Gastrocnemius medialis (tissue), 4 donors: ENCODE measurements at regions not wholly inside any gene's neighbourhood (a gene's known extent, or its start where the extent isn't known, plus 50 kb on each side); places are given as distances from the start of the nearest gene placed in this dataset.

Experiments
- ATAC-seq, 2 donors: fragments of 150-250 bp; one replicate each; pipeline ENCODE4 v1.9.1; 2016
- DNase-seq, 2 donors: peaks; one replicate each; pipeline ENCODE4 v3.0.0-alpha.2; 2019
- H3K27ac ChIP-seq, 4 donors: fragments of 200-600 bp; sonication (generic); 1 replicate in 1 of 4; 2 replicates in 3 of 4; pipeline ENCODE4 v1.5.1; 2016 to 2018; ENCODE audit warnings: mild to moderate bottlenecking in 2 of 4, moderate library complexity in 1 of 4
- H3K27me3 ChIP-seq, 3 donors: fragments of 200-600 bp; sonication (generic) in 2 of 3; 1 replicate in 1 of 3; 2 replicates in 2 of 3; pipeline versions ENCODE4 v1.5.1 to v1.6.0; 2016 to 2019; ENCODE audit warnings: mild to moderate bottlenecking in 1 of 3, moderate library complexity in 1 of 3
- H3K36me3 ChIP-seq, 2 donors: fragments of 200-600 bp; sonication (generic) in 1 of 2; one replicate each; pipeline ENCODE4 v1.5.1; 2017 to 2018
- H3K4me1 ChIP-seq, 2 donors: fragments of 200-600 bp; sonication (generic) in 1 of 2; one replicate each; pipeline ENCODE4 v1.5.1; 2016 to 2017; ENCODE audit warnings: mild to moderate bottlenecking in 2 of 2
- H3K4me3 ChIP-seq, 4 donors: fragments of 200-600 bp; sonication (generic) in 3 of 4; 1 replicate in 1 of 4; 2 replicates in 3 of 4; pipeline ENCODE4 v1.5.1; 2016 to 2019; ENCODE audit warnings: mild to moderate bottlenecking in 2 of 4
- H3K9me3 ChIP-seq, 3 donors: fragments of 200-600 bp; sonication (generic) in 2 of 3; 1 replicate in 1 of 3; 2 replicates in 2 of 3; pipeline ENCODE4 v1.5.1; 2016 to 2019
- CTCF ChIP-seq, 5 experiments: fragments of 450-650 bp in 3 of 5; fragments of 200-600 bp in 2 of 5; sonication (generic) in 2 of 5; IDR thresholded peaks in 4 of 5; conservative IDR thresholded peaks in 1 of 5; 1 replicate in 4 of 5; 2 replicates in 1 of 5; pipeline ENCODE4 v1.5.1; 2016 to 2019; ENCODE audit warnings: antibody characterized with exemption in 5 of 5, mild to moderate bottlenecking in 3 of 5, moderate library complexity in 3 of 5
- POLR2A ChIP-seq, 2 donors: fragments of 450-650 bp; IDR thresholded peaks; one replicate each; pipeline ENCODE4 v1.6.1; 2017; ENCODE audit warnings: antibody characterized with exemption in 2 of 2, mild to moderate bottlenecking in 2 of 2, moderate library complexity in 2 of 2
- in situ Hi-C, 4 donors: fragments of 200-750 bp; cut with MboI; loops; one replicate each; pipeline versions ENCODE4 v1.15.0 to v1.8.0; 2017; ENCODE audit warnings: low sequenced_read_pairs in 4 of 4
- intact Hi-C: fragments of 100-400 bp; cut with DNase I; formaldehyde crosslinking; loops from one replicate; pipeline ENCODE4 v1.15.1; 2023; ENCODE audit warnings: low total_unique reads

GRCh38 chr2:207221731-207222130, 56.0 kb upstream of the KLF7 start:
- Histone ChIP-seq H3K4me1 (peaks cover 2 to 13% of the 10 kb centered on the region in 2 donors), H3K36me3 (no peaks in the 10 kb centered on the region), H3K9me3 (no peaks in the 10 kb centered on the region), H3K4me3 (no peak overlapping the region), H3K27ac (no peak overlapping the region), H3K27me3 (no peaks in the 10 kb centered on the region)
- intact Hi-C loops (no loop called here), in situ Hi-C loops (no loop called here)
- ATAC-seq (no peak), DNase-seq (no peak)
- TF ChIP-seq POLR2A (IDR thresholded peaks at IDR 0.05) (no peak), CTCF (IDR thresholded peaks at IDR 0.05 in 4 of 5, conservative IDR thresholded peaks at IDR 0.05 in 1 of 5) (no peak)

- DNase-seq (no peak), ATAC-seq (no peak)
- TF ChIP-seq CTCF (IDR thresholded peaks at IDR 0.05 in 4 of 5, conservative IDR thresholded peaks at IDR 0.05 in 1 of 5) = no peak
- TF ChIP-seq POLR2A (IDR thresholded peaks at IDR 0.05) = no peak
- H3K27me3 ChIP-seq = no peaks in the 10 kb centered on the region
- intact Hi-C loops = no loop called here
- in situ Hi-C loops = no loop called here
- H3K27ac ChIP-seq = no peak overlapping the region
- no peaks in the 10 kb centered on the region for H3K9me3 ChIP-seq
- H3K4me1 ChIP-seq = peaks cover 15 to 25% of the 10 kb centered on the region in 2 donors
- no peak overlapping the region for H3K4me3 ChIP-seq
- no peaks in the 10 kb centered on the region for H3K36me3 ChIP-seq
These were observed 57.3 kb upstream of the KLF7 start for GRCh38 chr2:207223051-207223450.

- Histone ChIP-seq H3K36me3 (no peaks in the 10 kb centered on the region), H3K4me3 (no peak overlapping the region), H3K9me3 (no peaks in the 10 kb centered on the region), H3K27me3 (no peaks in the 10 kb centered on the region), H3K27ac (no peak overlapping the region), H3K4me1 (peaks cover 18 to 28% of the 10 kb centered on the region in 2 donors)
- no peak for DNase-seq
- intact Hi-C loops = no loop called here
- in situ Hi-C loops = no loop called here
- ATAC-seq = no peak
- TF ChIP-seq POLR2A (IDR thresholded peaks at IDR 0.05) (no peak), CTCF (IDR thresholded peaks at IDR 0.05 in 4 of 5, conservative IDR thresholded peaks at IDR 0.05 in 1 of 5) (no peak)
These were observed 58.6 kb upstream of the KLF7 start for GRCh38 chr2:207224381-207224780.

GRCh38 chr2:207224791-207225482, 59.2 kb upstream of the KLF7 start:
- intact Hi-C loops = loop anchor here (5.0 kb wide), 1 partner anchor 58 kb away; the partner anchor contains the start of gene KLF7
- Histone ChIP-seq H3K36me3 (no peaks in the 10 kb centered on the region), H3K27me3 (no peaks in the 10 kb centered on the region), H3K4me3 (no peak overlapping the region), H3K9me3 (no peaks in the 10 kb centered on the region), H3K4me1 (peaks cover 18 to 28% of the 10 kb centered on the region in 2 donors), H3K27ac (no peak overlapping the region)
- DNase-seq (no peak), ATAC-seq (no peak)
- no peak for TF ChIP-seq CTCF (IDR thresholded peaks at IDR 0.05 in 4 of 5, conservative IDR thresholded peaks at IDR 0.05 in 1 of 5)
- TF ChIP-seq POLR2A (IDR thresholded peaks at IDR 0.05) = no peak
- in situ Hi-C loops = no loop called here
